ENCODE measurements at regions not wholly inside any gene's neighbourhood (a gene's known extent, or its start where the extent isn't known, plus 50 kb on each side); places are given as distances from the start of the nearest gene placed in this dataset.

GRCh38 chr13:64639206-64639605 lies 2590.9 kb downstream of the PCDH9 start:
- TF ChIP-seq CBX3 (IDR thresholded peaks at IDR 0.05; ENCODE audit: low read depth) = no peak
- no peak for TF ChIP-seq POLR2A (IDR thresholded peaks at IDR 0.05; ENCODE audit: borderline replicate concordance, extremely low read depth, insufficient read depth, insufficient read length)
- no peak for TF ChIP-seq ELF1 (IDR thresholded peaks at IDR 0.05; ENCODE audit: borderline replicate concordance, low read depth)
- no peak for TF ChIP-seq SRF (IDR thresholded peaks at IDR 0.05; ENCODE audit: low read depth)
- TF ChIP-seq YY1 (IDR thresholded peaks at IDR 0.05; ENCODE audit: extremely low read depth, insufficient replicate concordance, low read depth, low read length) = no peak
- TF ChIP-seq CTCF (IDR thresholded peaks at IDR 0.05 in 2 of 3, conservative IDR thresholded peaks at IDR 0.05 in 1 of 3; ENCODE audit: borderline replicate concordance in 1 of 3, insufficient read depth in 1 of 3, low read depth in 2 of 3, low read length in 2 of 3) = no peak
- TF ChIP-seq EZH2 (IDR thresholded peaks at IDR 0.05) = no peak
- no peak for TF ChIP-seq ZFX (IDR thresholded peaks at IDR 0.05)
- TF ChIP-seq POLR2AphosphoS5 (IDR thresholded peaks at IDR 0.05; ENCODE audit: low read depth, low read length) = no peak

All from HCT116 (cell line).